WTC11 (cell line): ENCODE measurements at regions not wholly inside any gene's neighbourhood (a gene's known extent, or its start where the extent isn't known, plus 50 kb on each side); places are given as distances from the start of the nearest gene placed in this dataset.

Experiments
- ATAC-seq: fragments of 200-7000 bp; cut with Tn5 transposase; 2 replicates; pipeline ENCODE4 v1.10.0; 2021; ENCODE audit warnings: mild to moderate bottlenecking, moderate library complexity
- CTCF ChIA-PET: fragments of 300-600 bp; sonication (Branson Sonifier 250); formaldehyde crosslinking; loops from one replicate; lab custom pipeline; 2021; ENCODE audit warnings: antibody characterized with exemption; lab: Charles Lee
- POLR2A ChIA-PET: fragments of 350-600 bp; sonication (Branson Sonifier 250); formaldehyde crosslinking; loops from one replicate; lab custom pipeline; 2021; ENCODE audit warnings: antibody characterized with exemption; lab: Charles Lee
- DNase-seq: peaks from one replicate; pipeline ENCODE4 v3.0.0; 2021; ENCODE audit warnings: low spot score
- H3K27ac Mint-ChIP-seq: 2 replicates; pipeline ENCODE4 v1.8.0; 2021; ENCODE audit warnings: mixed read lengths
- H3K27me3 Mint-ChIP-seq: 2 replicates; pipeline ENCODE4 v1.8.0; 2021; ENCODE audit warnings: low read depth, mild to moderate bottlenecking, moderate library complexity, mixed read lengths
- H3K36me3 Mint-ChIP-seq: 2 replicates; pipeline ENCODE4 v1.8.0; 2021; ENCODE audit warnings: mixed read lengths
- H3K4me1 Mint-ChIP-seq: 2 replicates; pipeline ENCODE4 v1.8.0; 2022; ENCODE audit warnings: mixed read lengths
- H3K4me3 Mint-ChIP-seq: 2 replicates; pipeline ENCODE4 v1.8.0; 2021; ENCODE audit warnings: mild to moderate bottlenecking, moderate library complexity, mixed read lengths
- H3K9me3 Mint-ChIP-seq: 2 replicates; pipeline ENCODE4 v1.8.0; 2021; ENCODE audit warnings: mixed read lengths
- ATF1 ChIP-seq: sonication (generic); formaldehyde crosslinking; IDR thresholded peaks from 2 replicates; pipeline ENCODE4 v1.8.1; 2023; ENCODE audit warnings: mild to moderate bottlenecking, moderate library complexity, missing genetic modification reagents
- CREM ChIP-seq: sonication (generic); formaldehyde crosslinking; IDR thresholded peaks from 2 replicates; pipeline ENCODE4 v1.8.1; 2022; ENCODE audit warnings: mild to moderate bottlenecking, missing genetic modification reagents, moderate library complexity
- ELF4 ChIP-seq: sonication (generic); formaldehyde crosslinking; IDR thresholded peaks from 2 replicates; pipeline ENCODE4 v1.8.1; 2022; ENCODE audit warnings: low read depth, mild to moderate bottlenecking, moderate library complexity, missing genetic modification reagents
- EMX1 ChIP-seq: fragments of 250-450 bp; sonication (Bioruptor Pico); IDR thresholded peaks from 2 replicates; pipeline ENCODE4 v1.8.0; 2021; ENCODE audit warnings: mild to moderate bottlenecking
- ETV6 ChIP-seq: sonication (generic); formaldehyde crosslinking; IDR thresholded peaks from 2 replicates; pipeline ENCODE4 v1.8.1; 2022; ENCODE audit warnings: mild to moderate bottlenecking, missing genetic modification reagents
- FOXJ3 ChIP-seq: sonication (generic); formaldehyde crosslinking; IDR thresholded peaks from 2 replicates; pipeline ENCODE4 v1.9.0; 2021; ENCODE audit warnings: missing genetic modification reagents, mild to moderate bottlenecking, borderline replicate concordance
- GABPB1 ChIP-seq: sonication (generic); formaldehyde crosslinking; IDR thresholded peaks from 2 replicates; pipeline ENCODE4 v1.8.1; 2023; ENCODE audit warnings: mild to moderate bottlenecking, missing genetic modification reagents
- GRHL2 ChIP-seq: fragments of 250-450 bp; sonication (Bioruptor Pico); IDR thresholded peaks from 2 replicates; pipeline ENCODE4 v1.8.0; 2022; ENCODE audit warnings: mild to moderate bottlenecking, moderate library complexity; ENCODE audit not compliant: insufficient replicate concordance, severe bottlenecking
- IRF2 ChIP-seq: sonication (generic); formaldehyde crosslinking; IDR thresholded peaks from 2 replicates; pipeline ENCODE4 v1.8.0; 2022; ENCODE audit warnings: low read depth, missing genetic modification reagents, borderline replicate concordance
- JAZF1 ChIP-seq: fragments of 250-450 bp; sonication (Bioruptor Pico); IDR thresholded peaks from 2 replicates; pipeline ENCODE4 v1.9.0; 2021; ENCODE audit warnings: moderate library complexity, mild to moderate bottlenecking, inconsistent platforms
- JUN ChIP-seq: sonication (generic); formaldehyde crosslinking; IDR thresholded peaks from 2 replicates; pipeline ENCODE4 v1.8.0; 2023; ENCODE audit warnings: mild to moderate bottlenecking, missing genetic modification reagents
- MYBL2 ChIP-seq: sonication (generic); formaldehyde crosslinking; IDR thresholded peaks from 2 replicates; pipeline ENCODE4 v1.8.1; 2023; ENCODE audit warnings: mild to moderate bottlenecking, moderate library complexity, missing genetic modification reagents
- NFATC4 ChIP-seq: fragments of 250-450 bp; sonication (Bioruptor Pico); IDR thresholded peaks from 2 replicates; pipeline ENCODE4 v1.9.0; 2021; ENCODE audit warnings: mild to moderate bottlenecking
- RORB ChIP-seq: fragments of 250-450 bp; sonication (Bioruptor Pico); IDR thresholded peaks from 2 replicates; pipeline ENCODE4 v1.9.0; 2021; ENCODE audit warnings: mild to moderate bottlenecking
- SMAD4 ChIP-seq: sonication (generic); formaldehyde crosslinking; IDR thresholded peaks from 2 replicates; pipeline ENCODE4 v1.8.0; 2022; ENCODE audit warnings: mild to moderate bottlenecking, missing genetic modification reagents
- TEAD4 ChIP-seq: sonication (generic); formaldehyde crosslinking; IDR thresholded peaks from 2 replicates; pipeline ENCODE4 v1.8.0; 2022; ENCODE audit warnings: mild to moderate bottlenecking, missing genetic modification reagents
- ZNF138 ChIP-seq: sonication (generic); formaldehyde crosslinking; conservative IDR thresholded peaks from 2 replicates; pipeline ENCODE4 v1.8.1; 2022; ENCODE audit warnings: mild to moderate bottlenecking, moderate library complexity, missing genetic modification reagents
- ZNF317 ChIP-seq: sonication (generic); formaldehyde crosslinking; IDR thresholded peaks from 2 replicates; pipeline ENCODE4 v1.8.1; 2023; ENCODE audit warnings: low read depth, mild to moderate bottlenecking, moderate library complexity, missing genetic modification reagents, borderline replicate concordance
- ZNF396 ChIP-seq: fragments of 250-450 bp; sonication (Bioruptor Pico); IDR thresholded peaks from 2 replicates; pipeline ENCODE4 v1.8.0; 2021; ENCODE audit warnings: mild to moderate bottlenecking, moderate library complexity, borderline replicate concordance
- ZNF423 ChIP-seq: fragments of 250-450 bp; sonication (Bioruptor Pico); IDR thresholded peaks from 2 replicates; pipeline ENCODE4 v2.1.2; 2022; ENCODE audit warnings: mild to moderate bottlenecking, moderate library complexity
- ZNF671 ChIP-seq: fragments of 250-450 bp; sonication (Bioruptor Pico); IDR thresholded peaks from 2 replicates; pipeline ENCODE4 v1.8.0; 2021; ENCODE audit warnings: mild to moderate bottlenecking
- TF ChIP-seq, protein P1 (sequence below): sonication (generic); formaldehyde crosslinking; IDR thresholded peaks from 2 replicates; pipeline ENCODE4 v1.8.1; 2023; ENCODE audit warnings: mild to moderate bottlenecking, missing genetic modification reagents, moderate library complexity
- TF ChIP-seq, protein P2 (sequence below): fragments of 250-450 bp; sonication (Bioruptor Pico); IDR thresholded peaks from 2 replicates; pipeline ENCODE4 v1.9.0; 2021; ENCODE audit warnings: moderate library complexity, mild to moderate bottlenecking, inconsistent platforms, borderline replicate concordance
- TF ChIP-seq, protein P3 (sequence below): sonication (generic); formaldehyde crosslinking; IDR thresholded peaks from 2 replicates; pipeline ENCODE4 v1.8.0; 2023; ENCODE audit warnings: missing genetic modification reagents
- TF ChIP-seq, protein P4 (sequence below): sonication (generic); formaldehyde crosslinking; IDR thresholded peaks from 2 replicates; pipeline ENCODE4 v1.8.1; 2023; ENCODE audit warnings: mild to moderate bottlenecking, missing genetic modification reagents
- TF ChIP-seq, protein P5 (sequence below): fragments of 250-450 bp; sonication (Bioruptor Pico); IDR thresholded peaks from 2 replicates; pipeline ENCODE4 v1.8.0; 2021; ENCODE audit warnings: mild to moderate bottlenecking
- TF ChIP-seq, protein P6 (sequence below): sonication (generic); formaldehyde crosslinking; IDR thresholded peaks from 2 replicates; pipeline ENCODE4 v1.8.1; 2022; ENCODE audit warnings: low read depth, mild to moderate bottlenecking, moderate library complexity, missing genetic modification reagents, borderline replicate concordance

DNA sequence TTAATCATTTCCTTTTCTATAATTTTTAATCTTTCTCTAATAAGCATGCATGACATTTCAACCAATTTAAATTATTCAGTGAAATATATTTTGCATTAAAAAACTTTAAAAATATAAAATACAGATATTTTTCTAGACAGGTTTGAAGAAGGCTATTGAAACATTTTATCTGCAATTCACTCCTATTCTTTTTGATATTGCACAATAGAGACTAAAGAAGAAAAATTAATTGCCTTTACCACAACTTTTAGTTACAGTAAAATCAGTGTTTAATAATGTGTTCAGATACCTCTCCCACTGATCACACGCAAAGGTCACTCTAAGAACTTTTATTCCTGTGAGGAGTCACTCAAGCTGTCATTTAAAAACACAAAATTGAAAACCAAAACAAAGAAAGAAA, 1416.7 kb downstream of the FSCB start (continued):
- TF ChIP-seq, protein P1, sequence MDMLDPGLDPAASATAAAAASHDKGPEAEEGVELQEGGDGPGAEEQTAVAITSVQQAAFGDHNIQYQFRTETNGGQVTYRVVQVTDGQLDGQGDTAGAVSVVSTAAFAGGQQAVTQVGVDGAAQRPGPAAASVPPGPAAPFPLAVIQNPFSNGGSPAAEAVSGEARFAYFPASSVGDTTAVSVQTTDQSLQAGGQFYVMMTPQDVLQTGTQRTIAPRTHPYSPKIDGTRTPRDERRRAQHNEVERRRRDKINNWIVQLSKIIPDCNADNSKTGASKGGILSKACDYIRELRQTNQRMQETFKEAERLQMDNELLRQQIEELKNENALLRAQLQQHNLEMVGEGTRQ (CRISPR knock-in tag): no peak
- no peak for TF ChIP-seq CREM (CRISPR knock-in tag)
- no peak for TF ChIP-seq ELF4 (CRISPR knock-in tag)
- TF ChIP-seq ATF1: no peak

DNA sequence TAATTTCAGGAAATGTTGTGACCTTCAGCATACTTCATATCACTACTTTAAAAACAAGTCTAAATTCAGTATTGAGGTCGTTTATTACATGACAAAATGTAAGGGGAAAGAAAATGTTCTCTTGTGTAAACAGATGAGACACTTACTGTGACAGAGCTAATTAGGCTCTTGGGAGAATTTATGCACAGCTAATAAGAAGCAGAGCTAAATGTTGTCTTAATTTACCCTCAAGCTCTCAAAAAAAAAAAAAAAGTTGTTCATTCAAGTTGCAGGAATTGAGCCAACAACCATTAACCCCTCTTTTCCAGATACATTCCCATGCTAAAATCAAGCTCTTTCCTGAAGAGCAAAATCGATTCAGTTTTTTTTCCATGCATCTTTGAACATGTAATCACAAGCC, 1419.4 kb downstream of the FSCB start:
- no peak for DNase-seq
- no peaks in the 10 kb centered on the region for H3K36me3 Mint-ChIP-seq
- TF ChIP-seq ZNF396 (CRISPR knock-in tag) (no peak), FOXJ3 (CRISPR knock-in tag) (no peak), MYBL2 (no peak), ZNF138 (CRISPR knock-in tag) (no peak), ETV6 (no peak), JUN (CRISPR knock-in tag) (no peak), ZNF317 (no peak), GABPB1 (no peak), TEAD4 (CRISPR knock-in tag) (no peak), SMAD4 (CRISPR knock-in tag) (no peak), CREM (CRISPR knock-in tag) (no peak)
- TF ChIP-seq, protein P2, sequence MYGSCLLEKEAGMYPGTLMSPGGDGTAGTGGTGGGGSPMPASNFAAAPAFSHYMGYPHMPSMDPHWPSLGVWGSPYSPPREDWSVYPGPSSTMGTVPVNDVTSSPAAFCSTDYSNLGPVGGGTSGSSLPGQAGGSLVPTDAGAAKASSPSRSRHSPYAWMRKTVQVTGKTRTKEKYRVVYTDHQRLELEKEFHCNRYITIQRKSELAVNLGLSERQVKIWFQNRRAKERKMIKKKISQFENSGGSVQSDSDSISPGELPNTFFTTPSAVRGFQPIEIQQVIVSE: no peak
- TF ChIP-seq, protein P1 (CRISPR knock-in tag): no peak
- TF ChIP-seq, protein P3, sequence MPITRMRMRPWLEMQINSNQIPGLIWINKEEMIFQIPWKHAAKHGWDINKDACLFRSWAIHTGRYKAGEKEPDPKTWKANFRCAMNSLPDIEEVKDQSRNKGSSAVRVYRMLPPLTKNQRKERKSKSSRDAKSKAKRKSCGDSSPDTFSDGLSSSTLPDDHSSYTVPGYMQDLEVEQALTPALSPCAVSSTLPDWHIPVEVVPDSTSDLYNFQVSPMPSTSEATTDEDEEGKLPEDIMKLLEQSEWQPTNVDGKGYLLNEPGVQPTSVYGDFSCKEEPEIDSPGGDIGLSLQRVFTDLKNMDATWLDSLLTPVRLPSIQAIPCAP: no peak
- TF ChIP-seq, protein P4, sequence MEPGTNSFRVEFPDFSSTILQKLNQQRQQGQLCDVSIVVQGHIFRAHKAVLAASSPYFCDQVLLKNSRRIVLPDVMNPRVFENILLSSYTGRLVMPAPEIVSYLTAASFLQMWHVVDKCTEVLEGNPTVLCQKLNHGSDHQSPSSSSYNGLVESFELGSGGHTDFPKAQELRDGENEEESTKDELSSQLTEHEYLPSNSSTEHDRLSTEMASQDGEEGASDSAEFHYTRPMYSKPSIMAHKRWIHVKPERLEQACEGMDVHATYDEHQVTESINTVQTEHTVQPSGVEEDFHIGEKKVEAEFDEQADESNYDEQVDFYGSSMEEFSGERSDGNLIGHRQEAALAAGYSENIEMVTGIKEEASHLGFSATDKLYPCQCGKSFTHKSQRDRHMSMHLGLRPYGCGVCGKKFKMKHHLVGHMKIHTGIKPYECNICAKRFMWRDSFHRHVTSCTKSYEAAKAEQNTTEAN (CRISPR knock-in tag): no peak
- TF ChIP-seq, all 79 proteins: peak for 0
- ChIA-PET CTCF (no interaction called here), POLR2A (no interaction called here)
- no peak for ATAC-seq
- H3K27me3 Mint-ChIP-seq: no peaks in the 10 kb centered on the region
- peaks cover 18% of the 10 kb centered on the region for H3K9me3 Mint-ChIP-seq
- no peak overlapping the region for H3K4me3 Mint-ChIP-seq
- no peaks in the 10 kb centered on the region for H3K4me1 Mint-ChIP-seq
- H3K27ac Mint-ChIP-seq: no peak overlapping the region

DNA sequence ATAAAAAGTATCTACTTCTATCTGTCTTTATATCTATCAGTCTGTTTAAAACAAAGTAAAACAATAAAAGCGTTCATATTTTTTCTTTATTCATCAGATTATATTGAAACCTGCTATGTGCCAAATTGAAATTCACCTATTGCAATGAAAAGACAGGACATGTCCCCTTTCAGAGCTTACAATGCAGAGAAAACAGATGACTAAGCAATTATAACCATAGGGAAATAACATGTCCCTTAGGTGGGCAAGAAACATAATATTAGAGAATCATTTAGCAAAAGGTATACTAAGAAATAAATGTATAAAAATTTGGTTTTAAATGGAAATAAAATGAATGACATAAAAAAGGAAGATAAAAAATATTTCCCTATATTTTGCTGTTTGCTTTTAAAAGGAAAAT, 1421.3 kb downstream of the FSCB start:
- POLR2A ChIA-PET: no interaction called here
- H3K4me1 Mint-ChIP-seq: no peaks in the 10 kb centered on the region
- no peaks in the 10 kb centered on the region for H3K27me3 Mint-ChIP-seq
- ATAC-seq (no peak), DNase-seq (no peak)
- H3K9me3 Mint-ChIP-seq: peaks cover 18% of the 10 kb centered on the region
- CTCF ChIA-PET: interaction anchor here (0.6 kb wide), 1 partner anchor 265 kb away, joined by 3 read pairs; no protein-coding TSS in a partner anchor
- H3K4me3 Mint-ChIP-seq: no peak overlapping the region
- H3K27ac Mint-ChIP-seq: no peak overlapping the region
- H3K36me3 Mint-ChIP-seq: no peaks in the 10 kb centered on the region
- no peak for TF ChIP-seq CREM (CRISPR knock-in tag)
- TF ChIP-seq, protein P2: no peak
- no peak for TF ChIP-seq RORB
- TF ChIP-seq NFATC4 (CRISPR knock-in tag): no peak
- TF ChIP-seq ZNF671 (CRISPR knock-in tag): no peak
- TF ChIP-seq FOXJ3 (CRISPR knock-in tag): no peak
- TF ChIP-seq IRF2: no peak
- TF ChIP-seq ZNF423: no peak
- TF ChIP-seq, protein P5, sequence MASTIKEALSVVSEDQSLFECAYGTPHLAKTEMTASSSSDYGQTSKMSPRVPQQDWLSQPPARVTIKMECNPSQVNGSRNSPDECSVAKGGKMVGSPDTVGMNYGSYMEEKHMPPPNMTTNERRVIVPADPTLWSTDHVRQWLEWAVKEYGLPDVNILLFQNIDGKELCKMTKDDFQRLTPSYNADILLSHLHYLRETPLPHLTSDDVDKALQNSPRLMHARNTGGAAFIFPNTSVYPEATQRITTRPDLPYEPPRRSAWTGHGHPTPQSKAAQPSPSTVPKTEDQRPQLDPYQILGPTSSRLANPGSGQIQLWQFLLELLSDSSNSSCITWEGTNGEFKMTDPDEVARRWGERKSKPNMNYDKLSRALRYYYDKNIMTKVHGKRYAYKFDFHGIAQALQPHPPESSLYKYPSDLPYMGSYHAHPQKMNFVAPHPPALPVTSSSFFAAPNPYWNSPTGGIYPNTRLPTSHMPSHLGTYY (CRISPR knock-in tag): no peak
- TF ChIP-seq, protein P3: no peak
- TF ChIP-seq ATF1: no peak
- no peak for TF ChIP-seq GRHL2 (CRISPR knock-in tag)
- no peak for TF ChIP-seq JAZF1 (CRISPR knock-in tag)
- TF ChIP-seq, protein P6, sequence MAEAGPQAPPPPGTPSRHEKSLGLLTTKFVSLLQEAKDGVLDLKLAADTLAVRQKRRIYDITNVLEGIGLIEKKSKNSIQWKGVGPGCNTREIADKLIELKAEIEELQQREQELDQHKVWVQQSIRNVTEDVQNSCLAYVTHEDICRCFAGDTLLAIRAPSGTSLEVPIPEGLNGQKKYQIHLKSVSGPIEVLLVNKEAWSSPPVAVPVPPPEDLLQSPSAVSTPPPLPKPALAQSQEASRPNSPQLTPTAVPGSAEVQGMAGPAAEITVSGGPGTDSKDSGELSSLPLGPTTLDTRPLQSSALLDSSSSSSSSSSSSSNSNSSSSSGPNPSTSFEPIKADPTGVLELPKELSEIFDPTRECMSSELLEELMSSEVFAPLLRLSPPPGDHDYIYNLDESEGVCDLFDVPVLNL (CRISPR knock-in tag): no peak
- no peak for TF ChIP-seq EMX1 (CRISPR knock-in tag)
- no peak for TF ChIP-seq ZNF138 (CRISPR knock-in tag)
